ENCODE measurements at regions not wholly inside any gene's neighbourhood (a gene's known extent, or its start where the extent isn't known, plus 50 kb on each side); places are given as distances from the start of the nearest gene placed in this dataset.
A peak's percentile ranks its signal among the peaks of the same experiment; 100 is the strongest.

GRCh38 chr2:62340994-62341484 is 145.1 kb downstream of the B3GNT2 start:
- Histone ChIP-seq H3K9me3 (ENCODE audit: insufficient read depth, low read depth, low read length) (no peaks in the 10 kb centered on the region), H3F3A (ENCODE audit: low read depth) (no peaks in the 10 kb centered on the region), H3K9me2 (replicated peaks; ENCODE audit: low read depth, low read length) (no peaks in the 10 kb centered on the region), H3K4me2 (ENCODE audit: low read depth, low read length, poor library complexity, severe bottlenecking) (no peak overlapping the region), H3K79me2 (ENCODE audit: insufficient read depth, low read length) (no peaks in the 10 kb centered on the region), H3K4me3 (ENCODE audit: low read length, poor library complexity, severe bottlenecking) (no peak overlapping the region), H3K27me3 (ENCODE audit: insufficient read depth, low read length, poor library complexity, severe bottlenecking) (no peaks in the 10 kb centered on the region), H3K36me3 (ENCODE audit: insufficient read depth, low read length) (no peaks in the 10 kb centered on the region), H3K4me1 (ENCODE audit: insufficient read depth, low read length, poor library complexity, severe bottlenecking) (peaks cover 23% of the 10 kb centered on the region), H4K20me1 (ENCODE audit: insufficient read depth, low read length, poor library complexity, severe bottlenecking) (no peaks in the 10 kb centered on the region), H3K9ac (ENCODE audit: low read depth, low read length, poor library complexity, severe bottlenecking) (no peak overlapping the region), H2AFZ (ENCODE audit: low read length) (no peak overlapping the region)
- TF ChIP-seq CTCF (conservative IDR thresholded peaks at IDR 0.05; ENCODE audit: low read length) (no peak), EZH2phosphoT487 (IDR thresholded peaks at IDR 0.05; ENCODE audit: borderline replicate concordance) (no peak)

GRCh38 chr2:62339837-62340236 is 143.9 kb downstream of the B3GNT2 start:
- Histone ChIP-seq H4K20me1 (ENCODE audit: insufficient read depth, low read length, poor library complexity, severe bottlenecking) (no peaks in the 10 kb centered on the region), H3K79me2 (ENCODE audit: insufficient read depth, low read length) (no peaks in the 10 kb centered on the region), H3K4me1 (ENCODE audit: insufficient read depth, low read length, poor library complexity, severe bottlenecking) (peaks cover 35% of the 10 kb centered on the region), H3K36me3 (ENCODE audit: insufficient read depth, low read length) (no peaks in the 10 kb centered on the region), H3K9ac (ENCODE audit: low read depth, low read length, poor library complexity, severe bottlenecking) (no peak overlapping the region), H3F3A (ENCODE audit: low read depth) (no peaks in the 10 kb centered on the region), H2AFZ (ENCODE audit: low read length) (no peak overlapping the region), H3K4me2 (ENCODE audit: low read depth, low read length, poor library complexity, severe bottlenecking) (no peak overlapping the region), H3K27me3 (ENCODE audit: insufficient read depth, low read length, poor library complexity, severe bottlenecking) (no peaks in the 10 kb centered on the region), H3K9me3 (ENCODE audit: insufficient read depth, low read depth, low read length) (no peaks in the 10 kb centered on the region), H3K9me2 (replicated peaks; ENCODE audit: low read depth, low read length) (no peaks in the 10 kb centered on the region), H3K4me3 (ENCODE audit: low read length, poor library complexity, severe bottlenecking) (no peak overlapping the region)
- TF ChIP-seq CTCF (conservative IDR thresholded peaks at IDR 0.05; ENCODE audit: low read length) (no peak), EZH2phosphoT487 (IDR thresholded peaks at IDR 0.05; ENCODE audit: borderline replicate concordance) (no peak)

- Histone ChIP-seq H3K9me3 (ENCODE audit: insufficient read depth, low read depth, low read length) (no peaks in the 10 kb centered on the region), H3F3A (ENCODE audit: low read depth) (no peaks in the 10 kb centered on the region), H3K4me2 (ENCODE audit: low read depth, low read length, poor library complexity, severe bottlenecking) (no peak overlapping the region), H4K20me1 (ENCODE audit: insufficient read depth, low read length, poor library complexity, severe bottlenecking) (no peaks in the 10 kb centered on the region), H3K9ac (ENCODE audit: low read depth, low read length, poor library complexity, severe bottlenecking) (no peak overlapping the region), H3K27me3 (ENCODE audit: insufficient read depth, low read length, poor library complexity, severe bottlenecking) (no peaks in the 10 kb centered on the region), H3K4me3 (ENCODE audit: low read length, poor library complexity, severe bottlenecking) (no peak overlapping the region), H3K79me2 (ENCODE audit: insufficient read depth, low read length) (no peaks in the 10 kb centered on the region), H3K4me1 (ENCODE audit: insufficient read depth, low read length, poor library complexity, severe bottlenecking) (peaks cover 35% of the 10 kb centered on the region), H2AFZ (ENCODE audit: low read length) (no peak overlapping the region), H3K36me3 (ENCODE audit: insufficient read depth, low read length) (no peaks in the 10 kb centered on the region), H3K9me2 (replicated peaks; ENCODE audit: low read depth, low read length) (no peaks in the 10 kb centered on the region)
- TF ChIP-seq CTCF (conservative IDR thresholded peaks at IDR 0.05; ENCODE audit: low read length) = 0 out of 2 replicates have a peak, but pooled peaks have one; percentile 9
- TF ChIP-seq EZH2phosphoT487 (IDR thresholded peaks at IDR 0.05; ENCODE audit: borderline replicate concordance) = no peak
These were observed 143.5 kb downstream of the B3GNT2 start for GRCh38 chr2:62339413-62339812.

Measured in Loucy (cell line).